Islet precursor cell (in vitro differentiated cells): ENCODE measurements at regions not wholly inside any gene's neighbourhood (a gene's known extent, or its start where the extent isn't known, plus 50 kb on each side); places are given as distances from the start of the nearest gene placed in this dataset.
"Not testable (repeated sequence)": the region's sequence is repeated elsewhere in the genome, so short reads cannot be mapped to it uniquely, and the experiment has no call there.

Experiments
- DNase-seq: peaks from one replicate; pipeline ENCODE4 v3.0.0-alpha.2; 2018

- DNase-seq, result not testable (repeated sequence)
These were observed 1743.4 kb upstream of the CELF4 start for GRCh38 chr18:39308931-39309521.

GRCh38 chr18:39305766-39306165, 1740.2 kb upstream of the CELF4 start:
- no peak for DNase-seq

- DNase-seq, result no peak
These were observed 1736.9 kb upstream of the CELF4 start for GRCh38 chr18:39302481-39302880.

GRCh38 chr18:39299152-39299551, 1733.6 kb upstream of the CELF4 start:
- DNase-seq, result no peak

- no peak for DNase-seq
These were observed 1731.6 kb upstream of the CELF4 start for GRCh38 chr18:39297225-39297624.

- no peak for DNase-seq
These were observed 1730.8 kb upstream of the CELF4 start for GRCh38 chr18:39296293-39296888.

- DNase-seq, result no peak
These were observed 1711.2 kb upstream of the CELF4 start for GRCh38 chr18:39276764-39277163.

- DNase-seq, result no peak
These were observed 1708.9 kb upstream of the CELF4 start for GRCh38 chr18:39274535-39274934.

GRCh38 chr18:39272230-39272629, 1706.6 kb upstream of the CELF4 start:
- DNase-seq, result no peak

- no peak for DNase-seq
These were observed 1706.1 kb upstream of the CELF4 start for GRCh38 chr18:39271654-39272053.

GRCh38 chr18:39260565-39260964, 1695.0 kb upstream of the CELF4 start:
- DNase-seq, result no peak

- DNase-seq, result no peak
These were observed 1694.1 kb upstream of the CELF4 start for GRCh38 chr18:39259736-39260135.

GRCh38 chr18:39244242-39244641, 1678.6 kb upstream of the CELF4 start:
- DNase-seq, result no peak

- DNase-seq, result no peak
These were observed 1675.9 kb upstream of the CELF4 start for GRCh38 chr18:39241534-39241933.

- no peak for DNase-seq
These were observed 1673.5 kb upstream of the CELF4 start for GRCh38 chr18:39238981-39239660.

- no peak for DNase-seq
These were observed 1669.6 kb upstream of the CELF4 start for GRCh38 chr18:39235118-39235719.

- DNase-seq, result no peak
These were observed 1667.3 kb upstream of the CELF4 start for GRCh38 chr18:39232937-39233336.

- no peak for DNase-seq
These were observed 1666.9 kb upstream of the CELF4 start for GRCh38 chr18:39232490-39232889.

GRCh38 chr18:39230086-39230803, 1664.6 kb upstream of the CELF4 start:
- DNase-seq, result no peak

- DNase-seq, result not testable (repeated sequence)
These were observed 1662.2 kb upstream of the CELF4 start for GRCh38 chr18:39227769-39228168.

GRCh38 chr18:39225373-39225772, 1659.8 kb upstream of the CELF4 start:
- no peak for DNase-seq

- no peak for DNase-seq
These were observed 1657.7 kb upstream of the CELF4 start for GRCh38 chr18:39223283-39223682.

- DNase-seq, result no peak
These were observed 1650.3 kb upstream of the CELF4 start for GRCh38 chr18:39215920-39216319.
